ENCODE measurements at regions not wholly inside any gene's neighbourhood (a gene's known extent, or its start where the extent isn't known, plus 50 kb on each side); places are given as distances from the start of the nearest gene placed in this dataset.

GRCh38 chr18:27843783-27844777, 332.9 kb downstream of the CDH2 start:
- in situ Hi-C loops (cut with MboI; ENCODE audit: low pct_unique_long_range_greater_than_20kb, low sequenced_read_pairs, unreplicated experiment) = no loop called here
- DNase-seq (ENCODE audit: low spot score) = no peak
- no peak for TF ChIP-seq CTCF (IDR thresholded peaks at IDR 0.05; ENCODE audit: extremely low read depth, insufficient read depth, missing control alignments)

GRCh38 chr18:27839141-27839540, 337.8 kb downstream of the CDH2 start:
- TF ChIP-seq CTCF (IDR thresholded peaks at IDR 0.05; ENCODE audit: extremely low read depth, insufficient read depth, missing control alignments) = no peak
- in situ Hi-C loops (cut with MboI; ENCODE audit: low pct_unique_long_range_greater_than_20kb, low sequenced_read_pairs, unreplicated experiment) = no loop called here
- DNase-seq (ENCODE audit: low spot score) = no peak

- TF ChIP-seq CTCF (IDR thresholded peaks at IDR 0.05; ENCODE audit: extremely low read depth, insufficient read depth, missing control alignments) = no peak
- no peak for DNase-seq (ENCODE audit: low spot score)
- in situ Hi-C loops (cut with MboI; ENCODE audit: low pct_unique_long_range_greater_than_20kb, low sequenced_read_pairs, unreplicated experiment) = no loop called here
These were observed 338.7 kb downstream of the CDH2 start for GRCh38 chr18:27838225-27838624.

- TF ChIP-seq CTCF (IDR thresholded peaks at IDR 0.05; ENCODE audit: extremely low read depth, insufficient read depth, missing control alignments) = no peak
- in situ Hi-C loops (cut with MboI; ENCODE audit: low pct_unique_long_range_greater_than_20kb, low sequenced_read_pairs, unreplicated experiment) = no loop called here
- DNase-seq (ENCODE audit: low spot score) = no peak
These were observed 350.8 kb downstream of the CDH2 start for GRCh38 chr18:27826101-27826500.

GRCh38 chr18:27825689-27826088, 351.2 kb downstream of the CDH2 start:
- no peak for DNase-seq (ENCODE audit: low spot score)
- no peak for TF ChIP-seq CTCF (IDR thresholded peaks at IDR 0.05; ENCODE audit: extremely low read depth, insufficient read depth, missing control alignments)
- in situ Hi-C loops (cut with MboI; ENCODE audit: low pct_unique_long_range_greater_than_20kb, low sequenced_read_pairs, unreplicated experiment) = no loop called here

- DNase-seq (ENCODE audit: low spot score) = no peak
- TF ChIP-seq CTCF (IDR thresholded peaks at IDR 0.05; ENCODE audit: extremely low read depth, insufficient read depth, missing control alignments) = no peak
- in situ Hi-C loops (cut with MboI; ENCODE audit: low pct_unique_long_range_greater_than_20kb, low sequenced_read_pairs, unreplicated experiment) = no loop called here
These were observed 351.9 kb downstream of the CDH2 start for GRCh38 chr18:27824841-27825681.
